CD14-positive monocyte (primary cell): ENCODE measurements at regions not wholly inside any gene's neighbourhood (a gene's known extent, or its start where the extent isn't known, plus 50 kb on each side); places are given as distances from the start of the nearest gene placed in this dataset.

ENCODE experiments used
- DNase-seq, 3 donors: peaks; one replicate each; pipeline ENCODE4 v3.0.0-alpha.2; 2011 to 2022
- H2AFZ ChIP-seq: 2 replicates; pipeline ENCODE4 v1.6.0; 2012; ENCODE audit warnings: mild to moderate bottlenecking, low read depth, low read length, inconsistent platforms; ENCODE audit not compliant: insufficient read depth, poor library complexity, severe bottlenecking
- H3K27ac ChIP-seq, 2 donors: 1 replicate in 1 of 2; 2 replicates in 1 of 2; pipeline ENCODE4 v1.5.1; 2012 to 2013; ENCODE audit warnings: low read length in 2 of 2, control low read depth in 1 of 2, inconsistent platforms in 1 of 2, low read depth in 1 of 2, mild to moderate bottlenecking in 1 of 2
- H3K27me3 ChIP-seq, 2 donors: one replicate each; pipeline versions ENCODE4 v1.6.0 to v1.6.1; 2011 to 2013; ENCODE audit warnings: low read length in 2 of 2; ENCODE audit not compliant: control insufficient read depth in 2 of 2, insufficient read depth in 2 of 2
- H3K36me3 ChIP-seq, 2 donors: replicated peaks in 1 of 2; 1 replicate in 1 of 2; 2 replicates in 1 of 2; pipeline versions ENCODE4 v1.5.1 to v1.6.1; 2012 to 2013; ENCODE audit warnings: low read length in 2 of 2, control low read depth in 1 of 2, inconsistent platforms in 1 of 2, mild to moderate bottlenecking in 1 of 2; ENCODE audit not compliant: insufficient read depth in 2 of 2, control insufficient read depth in 1 of 2
- H3K4me1 ChIP-seq, 2 donors: 1 replicate in 1 of 2; 2 replicates in 1 of 2; pipeline versions ENCODE4 v1.5.1 to v1.6.1; 2012 to 2013; ENCODE audit warnings: low read length in 2 of 2, control low read depth in 1 of 2, inconsistent platforms in 1 of 2, mild to moderate bottlenecking in 1 of 2, moderate library complexity in 1 of 2; ENCODE audit not compliant: insufficient read depth in 2 of 2, control insufficient read depth in 1 of 2
- H3K4me2 ChIP-seq: replicated peaks from 2 replicates; pipeline ENCODE3; 2012; ENCODE audit warnings: low read length, moderate library complexity, mild to moderate bottlenecking; ENCODE audit not compliant: poor library complexity, severe bottlenecking; ENCODE audit errors: extremely low read depth
- H3K4me3 ChIP-seq, 3 experiments: fragments of 200-600 bp in 1 of 3; sonication (generic) in 1 of 3; replicated peaks in 1 of 3; 1 replicate in 2 of 3; 2 replicates in 1 of 3; pipeline ENCODE4 v1.5.1; 2011 to 2013; ENCODE audit warnings: low read length in 3 of 3, mild to moderate bottlenecking in 3 of 3, control low read depth in 2 of 3, low read depth in 2 of 3, inconsistent platforms in 1 of 3, moderate library complexity in 1 of 3
- H3K79me2 ChIP-seq: 2 replicates; pipeline ENCODE4 v1.6.0; 2012; ENCODE audit warnings: mild to moderate bottlenecking, control low read depth, inconsistent platforms, low read length, moderate library complexity; ENCODE audit not compliant: insufficient read depth
- H3K9ac ChIP-seq: 2 replicates; pipeline ENCODE4 v1.6.0; 2017; ENCODE audit warnings: low read length, mild to moderate bottlenecking; ENCODE audit not compliant: insufficient read depth, poor library complexity, severe bottlenecking
- H3K9me3 ChIP-seq, 2 donors: replicated peaks in 1 of 2; 1 replicate in 1 of 2; 2 replicates in 1 of 2; pipeline versions ENCODE4 v1.5.1 to v1.6.1; 2012 to 2013; ENCODE audit warnings: low read length in 2 of 2, control low read depth in 1 of 2; ENCODE audit not compliant: control insufficient read depth in 1 of 2, insufficient read depth in 1 of 2
- H4K20me1 ChIP-seq: 2 replicates; pipeline ENCODE4 v1.6.0; 2012; ENCODE audit warnings: mild to moderate bottlenecking, low read length, control low read depth, moderate library complexity; ENCODE audit not compliant: insufficient read depth
- H3K27ac Mint-ChIP-seq, 7 donors: one replicate each; pipeline ENCODE4 v1.8.0; 2020; ENCODE audit warnings: mild to moderate bottlenecking in 7 of 7, mixed read lengths in 7 of 7, moderate library complexity in 6 of 7, inconsistent platforms in 2 of 7
- H3K27me3 Mint-ChIP-seq, 3 donors: one replicate each; pipeline ENCODE4 v1.8.0; 2021 to 2022; ENCODE audit warnings: low read depth in 3 of 3, mild to moderate bottlenecking in 3 of 3, mixed read lengths in 3 of 3, moderate library complexity in 3 of 3, inconsistent platforms in 1 of 3
- H3K36me3 Mint-ChIP-seq, 2 donors: one replicate each; pipeline ENCODE4 v1.8.0; 2020; ENCODE audit warnings: mixed read lengths in 2 of 2, inconsistent platforms in 1 of 2, mild to moderate bottlenecking in 1 of 2
- H3K4me1 Mint-ChIP-seq: one replicate; pipeline ENCODE4 v1.8.0; 2020; ENCODE audit warnings: mild to moderate bottlenecking, mixed read lengths
- H3K4me3 Mint-ChIP-seq, 2 donors: one replicate each; pipeline ENCODE4 v1.8.0; 2020; ENCODE audit warnings: mild to moderate bottlenecking in 2 of 2, mixed read lengths in 2 of 2, moderate library complexity in 1 of 2
- H3K9me3 Mint-ChIP-seq, 7 donors: one replicate each; pipeline ENCODE4 v1.8.0; 2020 to 2022; ENCODE audit warnings: mixed read lengths in 7 of 7, mild to moderate bottlenecking in 6 of 7, moderate library complexity in 6 of 7, inconsistent platforms in 2 of 7
- WGBS: methylation state at CpG from one replicate; pipeline ENCODE4 v1.1.5; 2013; ENCODE audit warnings: missing lambda C conversion rate; ENCODE audit not compliant: insufficient coverage; 5-methylcytosine and 5-hydroxymethylcytosine counted together
- intact Hi-C, 2 donors: fragments of 100-400 bp; cut with micrococcal nuclease; formaldehyde crosslinking; loops; one replicate each; pipeline versions ENCODE4 v1.15.0 to v1.15.1; 2023
- TF ChIP-seq, protein P1 (sequence below): fragments of 200-600 bp; IDR thresholded peaks from one replicate; pipeline ENCODE4 v1.8.0; 2022; ENCODE audit warnings: antibody characterized with exemption, mild to moderate bottlenecking

DNA sequence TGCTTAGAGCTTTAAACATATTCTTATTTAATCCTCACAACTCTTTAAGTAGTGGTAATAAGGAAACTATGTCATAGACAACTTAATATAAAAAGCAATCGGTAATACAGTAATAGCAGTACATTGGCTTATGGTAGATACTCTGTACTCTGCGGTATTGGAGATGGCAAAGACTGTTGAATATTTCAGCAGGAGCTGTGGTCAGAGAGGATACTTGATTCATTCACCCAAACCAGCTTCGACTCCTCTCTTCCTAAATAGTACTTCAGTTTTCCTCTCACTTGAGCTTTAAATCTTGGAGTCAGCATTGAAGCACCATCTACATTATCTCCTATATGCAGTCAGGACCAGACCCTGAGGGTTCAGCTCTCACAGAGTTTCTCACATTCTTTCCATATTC is 169.3 kb downstream of the CYB561 start:
- H4K20me1 ChIP-seq: no peaks in the 10 kb centered on the region
- H3K9me3 Mint-ChIP-seq: peaks cover 0 to 3% (median 0%) of the 10 kb centered on the region in 7 donors
- no CpG with 5 or more reads among the region's 3 CpGs for WGBS

DNA sequence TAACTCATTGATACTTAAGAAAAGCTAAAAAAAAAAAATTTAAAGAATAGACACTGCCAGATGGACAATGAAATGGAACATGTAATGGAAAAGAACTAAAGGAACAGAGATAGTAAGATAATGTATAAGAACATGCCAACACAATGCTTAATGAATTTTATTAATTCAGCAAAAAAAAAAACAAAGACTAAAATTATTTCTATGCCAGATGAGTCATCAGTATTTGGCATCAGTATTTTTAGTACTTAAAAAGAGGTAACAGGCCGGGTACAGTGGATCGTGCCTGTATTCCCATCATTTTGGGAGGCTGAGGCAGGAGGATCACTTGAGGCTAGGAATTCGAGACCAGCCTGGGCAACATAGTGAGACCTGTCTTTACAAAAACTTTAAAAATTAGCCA is 168.5 kb downstream of the CYB561 start:
- intact Hi-C loops: loop anchor here (10.0 kb wide), 2 partner anchors 83 to 383 kb away; no protein-coding TSS in a partner anchor
- no peak overlapping the region for H3K4me3 Mint-ChIP-seq
- no peaks in the 10 kb centered on the region for H3K9me3 ChIP-seq
- no peaks in the 10 kb centered on the region for H3K36me3 ChIP-seq
- peaks cover 4 to 7% of the 10 kb centered on the region in 2 donors for H3K36me3 Mint-ChIP-seq
- H2AFZ ChIP-seq: no peak overlapping the region
- H3K4me2 ChIP-seq: no peak overlapping the region
- H3K4me1 ChIP-seq: peaks cover 12 to 31% of the 10 kb centered on the region in 2 donors
- peaks cover 0 to 3% (median 0%) of the 10 kb centered on the region in 7 donors for H3K9me3 Mint-ChIP-seq
- no peak for DNase-seq
- no peaks in the 10 kb centered on the region for H3K79me2 ChIP-seq
- no peak overlapping the region for H3K9ac ChIP-seq
- H3K4me1 Mint-ChIP-seq: peaks cover 36% of the 10 kb centered on the region
- TF ChIP-seq, protein P1, sequence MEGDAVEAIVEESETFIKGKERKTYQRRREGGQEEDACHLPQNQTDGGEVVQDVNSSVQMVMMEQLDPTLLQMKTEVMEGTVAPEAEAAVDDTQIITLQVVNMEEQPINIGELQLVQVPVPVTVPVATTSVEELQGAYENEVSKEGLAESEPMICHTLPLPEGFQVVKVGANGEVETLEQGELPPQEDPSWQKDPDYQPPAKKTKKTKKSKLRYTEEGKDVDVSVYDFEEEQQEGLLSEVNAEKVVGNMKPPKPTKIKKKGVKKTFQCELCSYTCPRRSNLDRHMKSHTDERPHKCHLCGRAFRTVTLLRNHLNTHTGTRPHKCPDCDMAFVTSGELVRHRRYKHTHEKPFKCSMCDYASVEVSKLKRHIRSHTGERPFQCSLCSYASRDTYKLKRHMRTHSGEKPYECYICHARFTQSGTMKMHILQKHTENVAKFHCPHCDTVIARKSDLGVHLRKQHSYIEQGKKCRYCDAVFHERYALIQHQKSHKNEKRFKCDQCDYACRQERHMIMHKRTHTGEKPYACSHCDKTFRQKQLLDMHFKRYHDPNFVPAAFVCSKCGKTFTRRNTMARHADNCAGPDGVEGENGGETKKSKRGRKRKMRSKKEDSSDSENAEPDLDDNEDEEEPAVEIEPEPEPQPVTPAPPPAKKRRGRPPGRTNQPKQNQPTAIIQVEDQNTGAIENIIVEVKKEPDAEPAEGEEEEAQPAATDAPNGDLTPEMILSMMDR: no peak
- H3K27ac ChIP-seq: no peak overlapping the region
- WGBS: 89% methylated on average over 3 of the region's 3 CpGs
- no peak overlapping the region for H3K4me3 ChIP-seq
- H4K20me1 ChIP-seq: no peaks in the 10 kb centered on the region
- no peak overlapping the region for H3K27ac Mint-ChIP-seq
- no peaks in the 10 kb centered on the region for H3K27me3 ChIP-seq
- H3K27me3 Mint-ChIP-seq: peaks cover 0 to 2% (median 0%) of the 10 kb centered on the region in 3 donors

More for the DNA sequence above, 169.3 kb downstream of the CYB561 start:
- Mint-ChIP-seq H3K36me3 (peaks cover 4 to 7% of the 10 kb centered on the region in 2 donors), H3K27me3 (peaks cover 0 to 2% (median 0%) of the 10 kb centered on the region in 3 donors), H3K4me3 (no peak overlapping the region), H3K27ac (no peak overlapping the region), H3K4me1 (peaks cover 34% of the 10 kb centered on the region)
- DNase-seq: no peak
- TF ChIP-seq, protein P1: no peak
- Histone ChIP-seq H3K27me3 (no peaks in the 10 kb centered on the region), H2AFZ (no peak overlapping the region), H3K4me2 (no peak overlapping the region), H3K27ac (no peak overlapping the region), H3K4me1 (peaks cover 12 to 31% of the 10 kb centered on the region in 2 donors), H3K36me3 (no peaks in the 10 kb centered on the region), H3K4me3 (no peak overlapping the region), H3K79me2 (no peaks in the 10 kb centered on the region), H3K9ac (no peak overlapping the region), H3K9me3 (no peaks in the 10 kb centered on the region)
- intact Hi-C loops: loop anchor here (10.0 kb wide), 2 partner anchors 82 to 382 kb away; no protein-coding TSS in a partner anchor
